Natural killer cell (primary cell): ENCODE measurements at regions not wholly inside any gene's neighbourhood (a gene's known extent, or its start where the extent isn't known, plus 50 kb on each side); places are given as distances from the start of the nearest gene placed in this dataset.

ENCODE experiments used
- ATAC-seq, 3 donors: fragments of 150-1000 bp in 2 of 3; fragments of 200-7000 bp in 1 of 3; cut with Tn5 transposase; 1 replicate in 1 of 3; 2 replicates in 2 of 3; pipeline ENCODE4 v1.10.0; 2021; ENCODE audit warnings: mild to moderate bottlenecking in 2 of 3, moderate library complexity in 2 of 3
- DNase-seq, 2 donors: peaks; one replicate each; pipeline versions ENCODE4 v3.0.0 to v3.0.0-alpha.2; 2013 to 2021; ENCODE audit warnings: mixed read lengths in 1 of 2
- H3K27ac ChIP-seq: one replicate; pipeline ENCODE4 v1.5.1; 2013; ENCODE audit warnings: mild to moderate bottlenecking, low read length
- H3K27me3 ChIP-seq: one replicate; pipeline ENCODE4 v1.6.1; 2013; ENCODE audit warnings: low read length; ENCODE audit not compliant: control insufficient read depth, insufficient read depth
- H3K36me3 ChIP-seq: one replicate; pipeline ENCODE4 v1.6.1; 2013; ENCODE audit warnings: low read length; ENCODE audit not compliant: control insufficient read depth, insufficient read depth
- H3K4me1 ChIP-seq: one replicate; pipeline ENCODE4 v1.6.1; 2013; ENCODE audit warnings: low read length; ENCODE audit not compliant: control insufficient read depth, insufficient read depth
- H3K4me3 ChIP-seq: one replicate; pipeline ENCODE4 v1.5.1; 2013; ENCODE audit warnings: low read length
- H3K9me3 ChIP-seq: one replicate; pipeline ENCODE4 v1.6.1; 2013; ENCODE audit warnings: low read length; ENCODE audit not compliant: control insufficient read depth, insufficient read depth
- H3K27ac Mint-ChIP-seq, 2 donors: one replicate each; pipeline ENCODE4 v1.8.0; 2022; ENCODE audit warnings: mild to moderate bottlenecking in 2 of 2, mixed read lengths in 2 of 2, moderate library complexity in 1 of 2
- H3K27me3 Mint-ChIP-seq, 2 donors: one replicate each; pipeline ENCODE4 v1.8.0; 2022; ENCODE audit warnings: low read depth in 2 of 2, mixed read lengths in 2 of 2
- H3K36me3 Mint-ChIP-seq: one replicate; pipeline ENCODE4 v1.8.0; 2022; ENCODE audit warnings: mixed read lengths
- H3K4me1 Mint-ChIP-seq, 2 donors: one replicate each; pipeline ENCODE4 v1.8.0; 2022; ENCODE audit warnings: mixed read lengths in 2 of 2
- H3K4me3 Mint-ChIP-seq: one replicate; pipeline ENCODE4 v1.8.0; 2022; ENCODE audit warnings: mild to moderate bottlenecking, moderate library complexity, mixed read lengths
- H3K9me3 Mint-ChIP-seq, 2 donors: one replicate each; pipeline ENCODE4 v1.8.0; 2022; ENCODE audit warnings: mixed read lengths in 2 of 2
- WGBS: methylation state at CpG from one replicate; pipeline ENCODE4 v1.1.7; 2013; ENCODE audit warnings: missing lambda C conversion rate; ENCODE audit not compliant: insufficient coverage; 5-methylcytosine and 5-hydroxymethylcytosine counted together
- intact Hi-C: fragments of 100-400 bp; cut with micrococcal nuclease; formaldehyde crosslinking; loops from one replicate; pipeline ENCODE4 v1.14.2; 2022
- TF ChIP-seq, protein P1 (sequence below): fragments of 200-600 bp; IDR thresholded peaks from one replicate; pipeline ENCODE4 v1.8.0; 2022; ENCODE audit warnings: antibody characterized with exemption

DNA sequence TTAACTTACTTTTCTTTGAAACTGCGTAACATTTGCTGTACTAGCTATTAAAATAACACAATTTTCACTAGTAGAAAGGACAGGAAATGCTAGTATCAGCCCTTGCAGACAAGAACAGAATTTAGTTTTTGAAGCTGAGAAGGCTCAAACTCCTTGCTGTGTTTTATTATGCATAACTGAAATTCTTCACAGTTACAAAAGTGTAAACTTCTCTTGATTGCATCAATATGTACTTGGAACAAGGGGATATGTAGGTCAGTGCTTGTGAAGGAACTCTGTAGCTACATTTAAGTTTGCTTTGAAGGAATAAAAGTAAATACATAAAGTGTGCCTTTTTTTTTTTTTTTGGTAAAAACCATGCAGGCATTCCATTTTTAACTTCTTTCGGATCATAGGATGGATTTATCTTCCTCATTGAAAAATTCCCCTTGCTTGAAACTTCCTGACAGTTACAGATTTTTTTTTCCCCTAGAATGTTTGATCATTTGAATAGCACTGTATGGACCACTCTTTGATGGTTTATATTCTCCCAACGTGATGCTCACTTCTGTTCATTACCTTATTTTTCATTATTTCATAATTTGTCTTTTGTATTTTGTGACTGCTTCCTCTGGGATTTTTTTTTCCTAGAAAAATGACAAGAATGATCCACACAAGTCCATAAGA is 94.9 kb upstream of the DAB2 start:
- H3K27me3 Mint-ChIP-seq, result peaks cover 0 to 3% of the 10 kb centered on the region in 2 donors
- Histone ChIP-seq H3K4me3 (no peak overlapping the region), H3K27me3 (no peaks in the 10 kb centered on the region), H3K4me1 (no peaks in the 10 kb centered on the region), H3K36me3 (no peaks in the 10 kb centered on the region), H3K27ac (no peak overlapping the region), H3K9me3 (no peaks in the 10 kb centered on the region)
- H3K4me3 Mint-ChIP-seq, result no peak overlapping the region
- no peaks in the 10 kb centered on the region for H3K9me3 Mint-ChIP-seq
- no peak for DNase-seq
- WGBS, result 78% methylated on average over 1 of the region's 3 CpGs
- ATAC-seq, result no peak
- no peak overlapping the region for H3K27ac Mint-ChIP-seq
- no peaks in the 10 kb centered on the region for H3K36me3 Mint-ChIP-seq
- TF ChIP-seq, protein P1, sequence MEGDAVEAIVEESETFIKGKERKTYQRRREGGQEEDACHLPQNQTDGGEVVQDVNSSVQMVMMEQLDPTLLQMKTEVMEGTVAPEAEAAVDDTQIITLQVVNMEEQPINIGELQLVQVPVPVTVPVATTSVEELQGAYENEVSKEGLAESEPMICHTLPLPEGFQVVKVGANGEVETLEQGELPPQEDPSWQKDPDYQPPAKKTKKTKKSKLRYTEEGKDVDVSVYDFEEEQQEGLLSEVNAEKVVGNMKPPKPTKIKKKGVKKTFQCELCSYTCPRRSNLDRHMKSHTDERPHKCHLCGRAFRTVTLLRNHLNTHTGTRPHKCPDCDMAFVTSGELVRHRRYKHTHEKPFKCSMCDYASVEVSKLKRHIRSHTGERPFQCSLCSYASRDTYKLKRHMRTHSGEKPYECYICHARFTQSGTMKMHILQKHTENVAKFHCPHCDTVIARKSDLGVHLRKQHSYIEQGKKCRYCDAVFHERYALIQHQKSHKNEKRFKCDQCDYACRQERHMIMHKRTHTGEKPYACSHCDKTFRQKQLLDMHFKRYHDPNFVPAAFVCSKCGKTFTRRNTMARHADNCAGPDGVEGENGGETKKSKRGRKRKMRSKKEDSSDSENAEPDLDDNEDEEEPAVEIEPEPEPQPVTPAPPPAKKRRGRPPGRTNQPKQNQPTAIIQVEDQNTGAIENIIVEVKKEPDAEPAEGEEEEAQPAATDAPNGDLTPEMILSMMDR, result no peak
- H3K4me1 Mint-ChIP-seq, result no peaks in the 10 kb centered on the region
- intact Hi-C loops, result no loop called here

DNA sequence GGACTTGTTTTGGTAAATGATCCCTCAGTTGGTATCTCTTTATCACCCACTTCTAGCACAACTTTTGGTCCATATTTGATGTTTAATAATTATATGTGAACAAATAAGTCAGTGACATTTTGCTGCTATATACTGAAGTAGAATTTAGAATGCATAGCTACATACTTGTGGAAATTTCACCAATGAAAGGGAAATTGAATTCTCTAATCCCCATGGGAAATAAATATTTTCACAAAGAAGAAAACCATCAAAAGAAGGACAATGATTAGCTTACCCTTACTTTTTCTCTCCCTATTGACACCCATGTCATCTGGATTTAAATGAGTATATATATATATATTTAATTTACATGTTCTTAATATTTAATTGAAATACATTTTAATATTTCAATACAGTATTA is 94.3 kb upstream of the DAB2 start:
- TF ChIP-seq, protein P1, result no peak
- H3K27ac ChIP-seq, result no peak overlapping the region
- no peaks in the 10 kb centered on the region for H3K4me1 ChIP-seq
- no peak overlapping the region for H3K4me3 ChIP-seq
- no peaks in the 10 kb centered on the region for H3K9me3 ChIP-seq
- no peaks in the 10 kb centered on the region for H3K27me3 ChIP-seq
- H3K4me3 Mint-ChIP-seq, result no peak overlapping the region
- no peak overlapping the region for H3K27ac Mint-ChIP-seq
- intact Hi-C loops, result no loop called here
- peaks cover 0 to 3% of the 10 kb centered on the region in 2 donors for H3K27me3 Mint-ChIP-seq
- no peaks in the 10 kb centered on the region for H3K9me3 Mint-ChIP-seq
- no peak for DNase-seq
- ATAC-seq, result no peak
- H3K36me3 Mint-ChIP-seq, result no peaks in the 10 kb centered on the region
- H3K4me1 Mint-ChIP-seq, result no peaks in the 10 kb centered on the region
- H3K36me3 ChIP-seq, result no peaks in the 10 kb centered on the region

DNA sequence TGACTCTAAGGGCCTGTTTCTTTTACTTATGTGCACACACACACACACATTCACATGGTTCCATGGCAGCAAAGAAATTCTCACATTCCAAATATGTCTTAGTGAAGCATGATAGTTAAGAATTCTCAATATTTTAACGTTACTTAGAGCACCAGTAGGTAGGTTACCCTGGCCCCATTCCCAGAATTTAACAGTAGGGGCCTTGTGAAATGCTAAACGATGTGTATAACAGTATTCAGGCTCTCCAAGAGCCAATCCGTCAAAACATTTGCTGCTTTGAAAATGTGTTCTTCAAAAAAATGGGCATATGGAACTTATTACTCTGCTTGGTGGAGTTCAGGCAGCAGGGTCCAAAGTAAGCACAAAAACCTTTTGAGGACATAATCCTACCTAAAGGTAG is 93.7 kb upstream of the DAB2 start:
- Histone ChIP-seq H3K4me3 (no peak overlapping the region), H3K4me1 (no peaks in the 10 kb centered on the region), H3K27me3 (no peaks in the 10 kb centered on the region), H3K9me3 (no peaks in the 10 kb centered on the region), H3K36me3 (no peaks in the 10 kb centered on the region), H3K27ac (no peak overlapping the region)
- intact Hi-C loops, result no loop called here
- WGBS, result 81% methylated on average over 3 of the region's 3 CpGs
- DNase-seq, result no peak
- peaks cover 0 to 3% of the 10 kb centered on the region in 2 donors for H3K27me3 Mint-ChIP-seq
- ATAC-seq, result no peak
- no peaks in the 10 kb centered on the region for H3K36me3 Mint-ChIP-seq
- H3K4me1 Mint-ChIP-seq, result no peaks in the 10 kb centered on the region
- H3K27ac Mint-ChIP-seq, result no peak overlapping the region
- TF ChIP-seq, protein P1, result no peak
- H3K4me3 Mint-ChIP-seq, result no peak overlapping the region
- H3K9me3 Mint-ChIP-seq, result no peaks in the 10 kb centered on the region

DNA sequence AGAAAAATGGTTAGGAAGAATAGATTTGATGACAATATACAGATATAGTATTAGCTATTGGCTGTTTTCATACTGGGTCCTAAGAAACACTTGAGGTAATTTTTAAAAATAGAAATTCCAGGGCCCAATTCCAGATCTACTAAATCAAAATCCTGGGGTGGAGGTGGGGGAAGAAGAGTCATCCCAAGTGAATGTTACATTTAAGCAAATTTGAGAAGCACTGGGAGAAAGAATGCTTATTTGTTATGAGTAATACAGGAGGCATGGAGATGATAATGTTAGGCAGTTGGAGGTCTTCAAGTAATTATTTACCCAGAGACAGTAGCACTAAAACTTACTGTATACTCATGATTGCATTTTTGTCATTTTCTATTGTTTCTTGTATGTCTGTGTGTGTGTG is 93.0 kb upstream of the DAB2 start:
- TF ChIP-seq, protein P1, result no peak
- no peaks in the 10 kb centered on the region for H3K36me3 ChIP-seq
- H3K36me3 Mint-ChIP-seq, result no peaks in the 10 kb centered on the region
- H3K4me1 Mint-ChIP-seq, result no peaks in the 10 kb centered on the region
- no peaks in the 10 kb centered on the region for H3K9me3 Mint-ChIP-seq
- H3K9me3 ChIP-seq, result no peaks in the 10 kb centered on the region
- peaks cover 0 to 1% of the 10 kb centered on the region in 2 donors for H3K27me3 Mint-ChIP-seq
- H3K4me1 ChIP-seq, result no peaks in the 10 kb centered on the region
- no peak for DNase-seq
- H3K27me3 ChIP-seq, result no peaks in the 10 kb centered on the region
- ATAC-seq, result no peak
- H3K27ac ChIP-seq, result no peak overlapping the region
- intact Hi-C loops, result no loop called here
- H3K4me3 Mint-ChIP-seq, result no peak overlapping the region
- no peak overlapping the region for H3K4me3 ChIP-seq
- H3K27ac Mint-ChIP-seq, result no peak overlapping the region
